Muscle layer of colon (tissue), 2 donors: ENCODE measurements at regions not wholly inside any gene's neighbourhood (a gene's known extent, or its start where the extent isn't known, plus 50 kb on each side); places are given as distances from the start of the nearest gene placed in this dataset.

ENCODE experiments used
- H3K27ac ChIP-seq: one replicate; pipeline ENCODE4 v1.7.0; 2013; ENCODE audit warnings: low read depth, mild to moderate bottlenecking, low read length, moderate library complexity
- H3K27me3 ChIP-seq, 2 donors: one replicate each; pipeline ENCODE4 v1.7.0; 2013; ENCODE audit warnings: low read length in 2 of 2, mild to moderate bottlenecking in 2 of 2; ENCODE audit not compliant: insufficient read depth in 2 of 2, control insufficient read depth in 1 of 2
- H3K36me3 ChIP-seq: one replicate; pipeline ENCODE4 v1.7.0; 2013; ENCODE audit warnings: mild to moderate bottlenecking, low read length; ENCODE audit not compliant: insufficient read depth
- H3K4me1 ChIP-seq: one replicate; pipeline ENCODE4 v1.7.0; 2013; ENCODE audit warnings: mild to moderate bottlenecking, low read length; ENCODE audit not compliant: insufficient read depth
- H3K4me3 ChIP-seq, 2 donors: one replicate each; pipeline ENCODE4 v1.7.0; 2013; ENCODE audit warnings: low read length in 2 of 2, low read depth in 1 of 2, mild to moderate bottlenecking in 1 of 2, moderate library complexity in 1 of 2
- H3K9ac ChIP-seq: one replicate; pipeline ENCODE4 v1.7.0; 2013; ENCODE audit warnings: low read length
- H3K9me3 ChIP-seq: one replicate; pipeline ENCODE4 v1.7.0; 2013; ENCODE audit warnings: mild to moderate bottlenecking, low read length
- donor health status: abdominal sarcoma.
- donor health status: Adenocarcinoma of cecum.

DNA sequence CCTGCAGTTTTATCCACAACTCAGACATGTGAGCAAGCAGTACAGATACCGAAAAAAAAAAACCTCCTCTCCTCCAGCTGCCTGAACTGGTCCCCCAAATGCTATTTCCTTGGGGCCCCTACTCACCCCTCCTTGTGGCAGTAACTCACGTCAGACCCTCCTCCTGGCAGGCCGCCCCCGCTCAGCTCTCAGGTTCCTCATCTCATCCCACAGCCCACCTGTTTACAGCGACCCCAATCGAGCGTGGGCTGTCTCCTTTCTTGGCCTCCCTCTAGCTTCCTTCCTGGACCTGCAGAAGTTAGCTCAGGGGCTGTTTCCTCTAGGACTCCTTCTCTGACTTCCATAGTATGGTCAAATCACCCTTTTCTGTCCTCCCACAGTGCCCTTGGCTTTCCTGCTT is 455.3 kb downstream of the BCL11B start:
- Histone ChIP-seq H3K27me3 (no peaks in the 10 kb centered on the region), H3K4me3 (no peak overlapping the region), H3K9ac (no peak overlapping the region)

DNA sequence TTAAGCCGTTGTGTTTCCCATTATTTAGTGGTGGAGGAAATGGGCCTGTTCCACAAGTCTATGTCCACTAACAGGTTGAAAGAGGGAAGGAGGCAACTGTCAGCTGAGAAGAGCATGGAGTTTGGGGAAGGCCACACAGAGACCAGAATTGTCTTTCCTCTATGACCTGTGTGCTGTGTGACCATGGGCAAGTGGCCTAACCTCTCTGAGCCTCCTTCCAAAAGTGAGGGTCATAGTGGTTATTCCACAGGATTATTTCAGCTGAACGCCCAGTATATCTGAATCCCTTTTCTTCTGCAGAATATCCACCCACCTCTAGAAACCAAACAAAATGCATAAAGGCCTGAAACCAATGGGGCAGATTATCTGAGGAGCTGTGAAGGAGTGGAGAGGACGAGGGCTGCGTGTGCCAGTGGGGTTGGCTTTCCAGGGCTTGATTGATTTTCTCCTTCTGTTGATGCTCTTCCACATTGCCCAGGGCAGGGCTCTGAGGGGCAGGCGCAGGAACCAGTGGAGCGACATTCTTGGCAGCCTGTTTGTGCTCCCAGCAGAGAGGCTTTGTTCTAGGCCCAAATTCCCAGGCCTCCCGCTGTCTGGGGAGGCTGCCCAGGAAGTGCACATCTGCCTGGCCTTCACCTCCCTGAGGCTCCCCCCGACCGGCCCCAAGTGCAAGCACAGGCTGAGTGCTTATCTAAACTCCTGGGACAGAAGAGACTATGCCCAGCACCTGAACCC is 452.7 kb downstream of the BCL11B start:
- Histone ChIP-seq H3K9me3 (no peaks in the 10 kb centered on the region), H3K9ac (no peak overlapping the region), H3K36me3 (no peaks in the 10 kb centered on the region), H3K4me1 (no peaks in the 10 kb centered on the region), H3K27me3 (peaks cover 0 to 4% of the 10 kb centered on the region in 2 donors), H3K27ac (no peak overlapping the region), H3K4me3 (no peak overlapping the region)

More for the DNA sequence above, 455.3 kb downstream of the BCL11B start:
- Histone ChIP-seq H3K36me3 (no peaks in the 10 kb centered on the region), H3K4me1 (no peaks in the 10 kb centered on the region), H3K27ac (no peak overlapping the region), H3K9me3 (no peaks in the 10 kb centered on the region)

GRCh38 chr14:98819867-98820206 is 452.2 kb downstream of the BCL11B start:
- no peak overlapping the region for H3K27ac ChIP-seq
- no peaks in the 10 kb centered on the region for H3K9me3 ChIP-seq
- H3K36me3 ChIP-seq: no peaks in the 10 kb centered on the region
- no peak overlapping the region for H3K4me3 ChIP-seq
- no peaks in the 10 kb centered on the region for H3K4me1 ChIP-seq
- H3K27me3 ChIP-seq: peaks cover 0 to 4% of the 10 kb centered on the region in 2 donors
- H3K9ac ChIP-seq: no peak overlapping the region

DNA sequence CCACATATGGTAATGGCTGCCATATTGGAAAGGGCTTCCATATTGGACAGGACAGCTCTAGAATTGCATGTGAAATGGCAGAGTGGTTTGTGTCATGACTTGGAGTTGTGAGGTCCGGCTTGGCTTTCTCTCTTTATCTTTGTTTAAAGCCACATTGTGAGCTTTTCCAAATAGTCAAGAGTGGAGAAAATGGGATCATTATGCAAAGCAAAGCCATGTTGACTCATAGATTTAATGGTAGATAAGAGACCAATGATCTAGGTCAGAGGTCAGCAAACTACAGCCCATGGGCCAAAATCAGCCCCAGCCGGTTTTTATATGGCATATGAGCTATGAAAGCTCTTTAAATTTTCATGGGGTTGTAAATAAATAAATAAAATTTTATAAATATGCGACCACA is 449.1 kb downstream of the BCL11B start:
- H3K36me3 ChIP-seq: no peaks in the 10 kb centered on the region

GRCh38 chr14:98826618-98827017 is 445.4 kb downstream of the BCL11B start:
- Histone ChIP-seq H3K27me3 (peaks cover 0 to 4% of the 10 kb centered on the region in 2 donors), H3K27ac (no peak overlapping the region), H3K9ac (no peak overlapping the region), H3K4me3 (no peak overlapping the region), H3K9me3 (no peaks in the 10 kb centered on the region), H3K36me3 (no peaks in the 10 kb centered on the region), H3K4me1 (no peaks in the 10 kb centered on the region)

More for the DNA sequence above, 449.1 kb downstream of the BCL11B start:
- Histone ChIP-seq H3K9ac (no peak overlapping the region), H3K4me1 (no peaks in the 10 kb centered on the region), H3K4me3 (no peak overlapping the region), H3K9me3 (no peaks in the 10 kb centered on the region), H3K27me3 (peaks cover 0 to 4% of the 10 kb centered on the region in 2 donors), H3K27ac (no peak overlapping the region)

GRCh38 chr14:98834119-98834518 is 437.9 kb downstream of the BCL11B start:
- Histone ChIP-seq H3K27ac (no peak overlapping the region), H3K9me3 (no peaks in the 10 kb centered on the region), H3K27me3 (no peaks in the 10 kb centered on the region), H3K4me1 (no peaks in the 10 kb centered on the region), H3K36me3 (no peaks in the 10 kb centered on the region), H3K4me3 (no peak overlapping the region), H3K9ac (no peak overlapping the region)

GRCh38 chr14:98835051-98835824 is 436.8 kb downstream of the BCL11B start:
- Histone ChIP-seq H3K27ac (no peak overlapping the region), H3K27me3 (no peaks in the 10 kb centered on the region), H3K9ac (no peak overlapping the region), H3K36me3 (no peaks in the 10 kb centered on the region), H3K4me1 (no peaks in the 10 kb centered on the region), H3K4me3 (no peak overlapping the region), H3K9me3 (no peaks in the 10 kb centered on the region)

GRCh38 chr14:98835825-98836100 is 436.2 kb downstream of the BCL11B start:
- no peaks in the 10 kb centered on the region for H3K9me3 ChIP-seq
- H3K4me1 ChIP-seq: no peaks in the 10 kb centered on the region
- no peak overlapping the region for H3K27ac ChIP-seq
- H3K36me3 ChIP-seq: no peaks in the 10 kb centered on the region
- no peak overlapping the region for H3K4me3 ChIP-seq
- no peaks in the 10 kb centered on the region for H3K27me3 ChIP-seq
- H3K9ac ChIP-seq: no peak overlapping the region

- Histone ChIP-seq H3K27me3 (no peaks in the 10 kb centered on the region), H3K4me1 (no peaks in the 10 kb centered on the region), H3K9ac (no peak overlapping the region), H3K4me3 (no peak overlapping the region), H3K27ac (no peak overlapping the region), H3K9me3 (no peaks in the 10 kb centered on the region), H3K36me3 (no peaks in the 10 kb centered on the region)
These were observed 431.9 kb downstream of the BCL11B start for GRCh38 chr14:98840091-98840490.

DNA sequence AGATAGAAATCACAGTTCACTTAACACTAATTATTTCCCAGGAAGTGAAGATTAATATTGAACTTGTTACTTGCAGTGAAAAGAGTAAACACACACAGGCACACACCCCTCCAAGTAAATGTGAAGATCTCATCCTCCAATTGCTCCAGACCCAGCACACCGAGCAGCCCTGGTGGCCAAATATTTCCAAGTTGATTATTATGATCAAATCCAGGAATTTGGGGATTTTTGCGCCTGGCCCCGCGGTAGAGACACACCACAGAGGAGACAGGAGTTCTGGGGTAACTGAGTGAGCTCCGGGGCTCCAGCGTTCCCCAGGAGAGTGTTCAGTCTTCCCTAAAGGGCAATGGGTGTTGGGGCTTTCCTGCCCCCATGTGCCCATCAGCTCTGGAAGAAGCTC is 431.5 kb downstream of the BCL11B start:
- Histone ChIP-seq H3K9ac (no peak overlapping the region), H3K27ac (no peak overlapping the region), H3K27me3 (no peaks in the 10 kb centered on the region), H3K4me3 (no peak overlapping the region), H3K36me3 (no peaks in the 10 kb centered on the region), H3K4me1 (no peaks in the 10 kb centered on the region), H3K9me3 (no peaks in the 10 kb centered on the region)

- no peak overlapping the region for H3K27ac ChIP-seq
- no peak overlapping the region for H3K4me3 ChIP-seq
- no peaks in the 10 kb centered on the region for H3K4me1 ChIP-seq
- no peaks in the 10 kb centered on the region for H3K9me3 ChIP-seq
- no peaks in the 10 kb centered on the region for H3K27me3 ChIP-seq
- H3K36me3 ChIP-seq: no peaks in the 10 kb centered on the region
- no peak overlapping the region for H3K9ac ChIP-seq
These were observed 427.5 kb downstream of the BCL11B start for GRCh38 chr14:98844456-98844855.
